Testis (tissue), 2 donors: ENCODE measurements at regions not wholly inside any gene's neighbourhood (a gene's known extent, or its start where the extent isn't known, plus 50 kb on each side); places are given as distances from the start of the nearest gene placed in this dataset.

Experiments used
- DNase-seq: peaks from one replicate; pipeline ENCODE4 v3.0.0-alpha.2; 2019
- H3K27ac ChIP-seq, 2 donors: fragments of 200-600 bp; sonication (generic); one replicate each; pipeline ENCODE4 v1.5.1; 2019
- H3K27me3 ChIP-seq: fragments of 200-600 bp; sonication (generic); one replicate; pipeline ENCODE4 v1.5.1; 2019
- H3K36me3 ChIP-seq: fragments of 200-600 bp; sonication (generic); one replicate; pipeline ENCODE4 v1.5.1; 2017; ENCODE audit warnings: low read depth; ENCODE audit errors: missing control alignments
- H3K4me1 ChIP-seq: fragments of 200-600 bp; sonication (generic); one replicate; pipeline ENCODE4 v1.5.1; 2019
- H3K4me3 ChIP-seq, 2 donors: fragments of 200-600 bp; sonication (generic); one replicate each; pipeline ENCODE4 v1.5.1; 2017 to 2019
- H3K9me3 ChIP-seq: fragments of 200-600 bp; sonication (generic); one replicate; pipeline ENCODE4 v1.5.1; 2017
- POLR2A ChIP-seq: fragments of 450-650 bp; IDR thresholded peaks from one replicate; pipeline ENCODE4 v1.6.1; 2017; ENCODE audit warnings: antibody characterized with exemption, mild to moderate bottlenecking, moderate library complexity
- WGBS, 2 donors: methylation state at CpG; one replicate each; pipeline ENCODE4 v1.1.5; 2018; 5-methylcytosine and 5-hydroxymethylcytosine counted together
- intact Hi-C: fragments of 100-400 bp; cut with DNase I; formaldehyde crosslinking; loops from one replicate; pipeline ENCODE4 v1.15.1; 2023; ENCODE audit warnings: low total_unique reads
- TF ChIP-seq, protein P1 (sequence below), 3 experiments: fragments of 450-650 bp in 2 of 3; fragments of 200-600 bp in 1 of 3; sonication (generic) in 1 of 3; IDR thresholded peaks; one replicate each; pipeline ENCODE4 v1.5.1; 2016 to 2019; ENCODE audit warnings: antibody characterized with exemption in 3 of 3, mild to moderate bottlenecking in 2 of 3, moderate library complexity in 1 of 3

GRCh38 chr1:82837766-82838465, 1037.2 kb downstream of the ADGRL2 start:
- H3K9me3 ChIP-seq = no peaks in the 10 kb centered on the region
- intact Hi-C loops = no loop called here
- H3K27ac ChIP-seq = no peak overlapping the region
- DNase-seq = no peak
- H3K4me3 ChIP-seq = no peak overlapping the region
- WGBS, 2 donors = 79 to 84% methylated on average over 6 of the region's 6 CpGs
- no peak for TF ChIP-seq POLR2A
- TF ChIP-seq, protein P1, sequence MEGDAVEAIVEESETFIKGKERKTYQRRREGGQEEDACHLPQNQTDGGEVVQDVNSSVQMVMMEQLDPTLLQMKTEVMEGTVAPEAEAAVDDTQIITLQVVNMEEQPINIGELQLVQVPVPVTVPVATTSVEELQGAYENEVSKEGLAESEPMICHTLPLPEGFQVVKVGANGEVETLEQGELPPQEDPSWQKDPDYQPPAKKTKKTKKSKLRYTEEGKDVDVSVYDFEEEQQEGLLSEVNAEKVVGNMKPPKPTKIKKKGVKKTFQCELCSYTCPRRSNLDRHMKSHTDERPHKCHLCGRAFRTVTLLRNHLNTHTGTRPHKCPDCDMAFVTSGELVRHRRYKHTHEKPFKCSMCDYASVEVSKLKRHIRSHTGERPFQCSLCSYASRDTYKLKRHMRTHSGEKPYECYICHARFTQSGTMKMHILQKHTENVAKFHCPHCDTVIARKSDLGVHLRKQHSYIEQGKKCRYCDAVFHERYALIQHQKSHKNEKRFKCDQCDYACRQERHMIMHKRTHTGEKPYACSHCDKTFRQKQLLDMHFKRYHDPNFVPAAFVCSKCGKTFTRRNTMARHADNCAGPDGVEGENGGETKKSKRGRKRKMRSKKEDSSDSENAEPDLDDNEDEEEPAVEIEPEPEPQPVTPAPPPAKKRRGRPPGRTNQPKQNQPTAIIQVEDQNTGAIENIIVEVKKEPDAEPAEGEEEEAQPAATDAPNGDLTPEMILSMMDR (IDR thresholded peaks at IDR 0.05) = no peak
- no peaks in the 10 kb centered on the region for H3K4me1 ChIP-seq
- no peaks in the 10 kb centered on the region for H3K27me3 ChIP-seq
- H3K36me3 ChIP-seq = no peaks in the 10 kb centered on the region

GRCh38 chr1:82836973-82837680, 1036.4 kb downstream of the ADGRL2 start:
- 59 to 69% methylated on average over 4 of the region's 4 CpGs for WGBS, 2 donors
- intact Hi-C loops = no loop called here
- no peak for DNase-seq
- Histone ChIP-seq H3K9me3 (no peaks in the 10 kb centered on the region), H3K4me3 (no peak overlapping the region), H3K27me3 (no peaks in the 10 kb centered on the region), H3K27ac (no peak overlapping the region), H3K4me1 (no peaks in the 10 kb centered on the region), H3K36me3 (no peaks in the 10 kb centered on the region)
- no peak for TF ChIP-seq POLR2A
- TF ChIP-seq, protein P1 (IDR thresholded peaks at IDR 0.05) = no peak

- H3K4me3 ChIP-seq = no peak overlapping the region
- no peaks in the 10 kb centered on the region for H3K36me3 ChIP-seq
- H3K4me1 ChIP-seq = no peaks in the 10 kb centered on the region
- H3K9me3 ChIP-seq = no peaks in the 10 kb centered on the region
- H3K27me3 ChIP-seq = no peaks in the 10 kb centered on the region
- no peak for DNase-seq
- 74 to 83% methylated on average over 7 of the region's 7 CpGs for WGBS, 2 donors
- TF ChIP-seq, protein P1 (IDR thresholded peaks at IDR 0.05) = no peak
- TF ChIP-seq POLR2A = no peak
- intact Hi-C loops = no loop called here
- H3K27ac ChIP-seq = no peak overlapping the region
Observed at GRCh38 chr1:82836213-82836972, 1035.7 kb downstream of the ADGRL2 start.

- 74 to 76% methylated on average over 6 of the region's 6 CpGs for WGBS, 2 donors
- H3K4me1 ChIP-seq = no peaks in the 10 kb centered on the region
- H3K27me3 ChIP-seq = no peaks in the 10 kb centered on the region
- H3K9me3 ChIP-seq = no peaks in the 10 kb centered on the region
- no peak for DNase-seq
- intact Hi-C loops = no loop called here
- H3K27ac ChIP-seq = no peak overlapping the region
- TF ChIP-seq, protein P1 (IDR thresholded peaks at IDR 0.05) = no peak
- TF ChIP-seq POLR2A = no peak
- no peak overlapping the region for H3K4me3 ChIP-seq
- H3K36me3 ChIP-seq = no peaks in the 10 kb centered on the region
Observed at GRCh38 chr1:82830690-82831380, 1030.1 kb downstream of the ADGRL2 start.
